Astrocyte (in vitro differentiated cells and primary cell): ENCODE measurements at regions not wholly inside any gene's neighbourhood (a gene's known extent, or its start where the extent isn't known, plus 50 kb on each side); places are given as distances from the start of the nearest gene placed in this dataset.

ENCODE experiments used
- CTCF ChIP-seq: IDR thresholded peaks from 2 replicates; pipeline ENCODE4 v1.5.1; 2011; ENCODE audit warnings: low read depth, mild to moderate bottlenecking, inconsistent platforms, low read length, moderate library complexity; ENCODE audit not compliant: insufficient read depth
- EZH2 ChIP-seq: IDR thresholded peaks from 2 replicates; pipeline ENCODE4 v1.6.1; 2012; ENCODE audit warnings: mild to moderate bottlenecking, low read length, inconsistent platforms; ENCODE audit not compliant: insufficient read depth

- no peak for TF ChIP-seq CTCF
- TF ChIP-seq EZH2: no peak
These were observed 142.2 kb upstream of the PRLR start for GRCh38 chr5:35372482-35372881.
